ENCODE measurements at regions not wholly inside any gene's neighbourhood (a gene's known extent, or its start where the extent isn't known, plus 50 kb on each side); places are given as distances from the start of the nearest gene placed in this dataset.

DNA sequence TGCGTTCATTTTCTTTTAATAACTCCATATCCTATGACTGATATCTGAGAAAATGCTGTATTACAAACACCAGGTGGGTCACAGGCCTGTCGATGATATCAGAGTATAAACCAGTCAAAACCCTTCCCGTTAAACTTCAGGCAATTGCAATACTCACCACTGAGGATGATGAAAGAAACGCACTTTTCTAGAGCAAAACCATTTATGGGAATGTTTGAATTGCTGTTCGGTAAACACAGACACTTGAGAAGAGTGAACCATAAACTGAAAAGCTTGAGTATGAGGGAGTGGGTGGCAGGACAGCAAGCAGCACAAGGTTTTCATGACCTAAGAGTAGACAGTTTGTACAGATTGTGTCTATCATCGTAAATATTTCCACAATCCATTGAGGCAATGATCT is 139.8 kb upstream of the CEP126 start:
- Histone ChIP-seq H3K14ac (ENCODE audit: insufficient read depth, low read length) (no peak overlapping the region), H3K79me2 (ENCODE audit: insufficient read depth, low read length) (no peaks in the 10 kb centered on the region), H2BK5ac (ENCODE audit: insufficient read length, low read length) (no peak overlapping the region), H2AFZ (ENCODE audit: low read length) (no peak overlapping the region), H3T11ph (ENCODE audit: low read length) (no peak overlapping the region), H3K9me3 (ENCODE audit: control insufficient read depth, low read depth, low read length) (no peaks in the 10 kb centered on the region), H2AK5ac (ENCODE audit: insufficient read length, low read length) (no peak overlapping the region), H2BK12ac (ENCODE audit: insufficient read length, low read depth, low read length) (no peak overlapping the region), H3K4me2 (ENCODE audit: insufficient read depth, insufficient read length, low read length) (no peak overlapping the region), H4K20me1 (ENCODE audit: control insufficient read depth, insufficient read depth, insufficient read length) (no peaks in the 10 kb centered on the region), H3K9ac (ENCODE audit: extremely low read depth, insufficient read length, low read length) (no peak overlapping the region), H2BK20ac (ENCODE audit: low read depth, low read length, poor library complexity, severe bottlenecking) (no peak overlapping the region), H3K56ac (ENCODE audit: insufficient read length, low read depth, low read length) (no peak overlapping the region), H3K4ac (ENCODE audit: low read depth, low read length) (no peak overlapping the region), H3K23me2 (ENCODE audit: insufficient read length, low read depth, low read length, poor library complexity, severe bottlenecking) (no peaks in the 10 kb centered on the region), H3K4me1 (ENCODE audit: insufficient read depth, low read length) (no peaks in the 10 kb centered on the region), H4K8ac (replicated peaks; ENCODE audit: insufficient read length, low read depth, low read length) (no peak overlapping the region), H3K79me1 (ENCODE audit: insufficient read depth, low read depth, low read length, poor library complexity, severe bottlenecking) (no peaks in the 10 kb centered on the region), H2BK15ac (ENCODE audit: low read depth, low read length) (no peak overlapping the region), H3K23ac (ENCODE audit: insufficient read length, low read depth, low read length) (no peak overlapping the region), H2BK120ac (ENCODE audit: low read depth, low read length, poor library complexity, severe bottlenecking) (no peak overlapping the region), H4K5ac (ENCODE audit: insufficient read length, low read depth, low read length) (no peak overlapping the region), H3K27me3 (ENCODE audit: insufficient read depth, low read length) (no peaks in the 10 kb centered on the region), H4K91ac (ENCODE audit: insufficient read length, low read depth, low read length) (no peak overlapping the region), H3K18ac (ENCODE audit: insufficient read length, low read depth, low read length) (no peak overlapping the region), H3K27ac (ENCODE audit: insufficient read length, low read depth, low read length) (no peak overlapping the region)
- peaks cover 14 to 25% (median 19%) of the 10 kb centered on the region in 3 experiments for H3K36me3 Mint-ChIP-seq (ENCODE audit: insufficient read depth in 1 of 3, low read depth in 3 of 3)
- no peaks in the 10 kb centered on the region; the same call in 1 of the 2 replicates for H3K27me3 Mint-ChIP-seq (ENCODE audit: low read depth)
- no peaks in the 10 kb centered on the region; a peak in 1 of 4 replicates for H3K4me1 Mint-ChIP-seq
- no peak overlapping the region for H3K4me3 Mint-ChIP-seq
- H3K27ac Mint-ChIP-seq = no peak overlapping the region
- TF ChIP-seq, protein P1, sequence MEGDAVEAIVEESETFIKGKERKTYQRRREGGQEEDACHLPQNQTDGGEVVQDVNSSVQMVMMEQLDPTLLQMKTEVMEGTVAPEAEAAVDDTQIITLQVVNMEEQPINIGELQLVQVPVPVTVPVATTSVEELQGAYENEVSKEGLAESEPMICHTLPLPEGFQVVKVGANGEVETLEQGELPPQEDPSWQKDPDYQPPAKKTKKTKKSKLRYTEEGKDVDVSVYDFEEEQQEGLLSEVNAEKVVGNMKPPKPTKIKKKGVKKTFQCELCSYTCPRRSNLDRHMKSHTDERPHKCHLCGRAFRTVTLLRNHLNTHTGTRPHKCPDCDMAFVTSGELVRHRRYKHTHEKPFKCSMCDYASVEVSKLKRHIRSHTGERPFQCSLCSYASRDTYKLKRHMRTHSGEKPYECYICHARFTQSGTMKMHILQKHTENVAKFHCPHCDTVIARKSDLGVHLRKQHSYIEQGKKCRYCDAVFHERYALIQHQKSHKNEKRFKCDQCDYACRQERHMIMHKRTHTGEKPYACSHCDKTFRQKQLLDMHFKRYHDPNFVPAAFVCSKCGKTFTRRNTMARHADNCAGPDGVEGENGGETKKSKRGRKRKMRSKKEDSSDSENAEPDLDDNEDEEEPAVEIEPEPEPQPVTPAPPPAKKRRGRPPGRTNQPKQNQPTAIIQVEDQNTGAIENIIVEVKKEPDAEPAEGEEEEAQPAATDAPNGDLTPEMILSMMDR (conservative IDR thresholded peaks at IDR 0.05) = no peak
- peaks cover 27 to 30% of the 10 kb centered on the region in 2 experiments for H3K9me3 Mint-ChIP-seq
- no CpG with 5 or more reads among the region's 6 CpGs for WGBS (ENCODE audit: extremely low coverage, insufficient read length, low lambda C conversion rate)
- DNase-seq = no peak

Measured in H9 (cell line).